H9 (cell line): ENCODE measurements at regions not wholly inside any gene's neighbourhood (a gene's known extent, or its start where the extent isn't known, plus 50 kb on each side); places are given as distances from the start of the nearest gene placed in this dataset.

ENCODE experiments used
- DNase-seq: peaks from one replicate; pipeline ENCODE4 v3.0.0-alpha.2; 2017
- H2AFZ ChIP-seq: one replicate; pipeline ENCODE4 v1.6.1; 2013; ENCODE audit warnings: mild to moderate bottlenecking, low read length, control low read depth, moderate library complexity
- H2AK5ac ChIP-seq: 2 replicates; pipeline ENCODE4 v1.6.1; 2013; ENCODE audit warnings: low read length, control low read depth, mixed read lengths; ENCODE audit not compliant: insufficient read length
- H2BK120ac ChIP-seq: one replicate; pipeline ENCODE4 v1.6.1; 2013; ENCODE audit warnings: low read depth, mild to moderate bottlenecking, low read length, control low read depth, inconsistent platforms; ENCODE audit not compliant: poor library complexity, severe bottlenecking
- H2BK12ac ChIP-seq: 2 replicates; pipeline ENCODE4 v1.6.1; 2013; ENCODE audit warnings: low read length, control low read depth, mixed read lengths, low read depth; ENCODE audit not compliant: insufficient read length
- H2BK15ac ChIP-seq: 2 replicates; pipeline ENCODE4 v1.6.1; 2013; ENCODE audit warnings: low read depth, low read length, control low read depth
- H2BK20ac ChIP-seq: one replicate; pipeline ENCODE4 v1.6.1; 2013; ENCODE audit warnings: low read depth, mild to moderate bottlenecking, low read length, control low read depth, inconsistent platforms; ENCODE audit not compliant: poor library complexity, severe bottlenecking
- H2BK5ac ChIP-seq: 2 replicates; pipeline ENCODE4 v1.6.1; 2013; ENCODE audit warnings: low read length, control low read depth, mixed read lengths; ENCODE audit not compliant: insufficient read length
- H3K14ac ChIP-seq: 2 replicates; pipeline ENCODE4 v1.6.1; 2013; ENCODE audit warnings: low read length, control low read depth; ENCODE audit not compliant: insufficient read depth
- H3K18ac ChIP-seq: 2 replicates; pipeline ENCODE4 v1.6.1; 2013; ENCODE audit warnings: low read depth, mild to moderate bottlenecking, mixed read lengths, low read length, control low read depth; ENCODE audit not compliant: insufficient read length
- H3K23ac ChIP-seq: 2 replicates; pipeline ENCODE4 v1.6.1; 2013; ENCODE audit warnings: low read length, control low read depth, mixed read lengths, low read depth; ENCODE audit not compliant: insufficient read length
- H3K23me2 ChIP-seq: 2 replicates; pipeline ENCODE4 v1.6.1; 2013; ENCODE audit warnings: low read depth, mild to moderate bottlenecking, mixed read lengths, low read length, control low read depth; ENCODE audit not compliant: insufficient read length, poor library complexity, severe bottlenecking
- H3K27ac ChIP-seq: 2 replicates; pipeline ENCODE4 v1.5.1; 2013; ENCODE audit warnings: low read length, control low read depth, mixed read lengths, low read depth; ENCODE audit not compliant: insufficient read length
- H3K27me3 ChIP-seq: 2 replicates; pipeline ENCODE4 v1.6.1; 2013; ENCODE audit warnings: low read length, control low read depth, inconsistent platforms; ENCODE audit not compliant: insufficient read depth
- H3K4ac ChIP-seq: 2 replicates; pipeline ENCODE4 v1.6.1; 2013; ENCODE audit warnings: low read depth, mild to moderate bottlenecking, control low read depth, inconsistent platforms, low read length, moderate library complexity
- H3K4me1 ChIP-seq: 2 replicates; pipeline ENCODE4 v1.6.1; 2013; ENCODE audit warnings: low read length, control low read depth, inconsistent platforms; ENCODE audit not compliant: insufficient read depth
- H3K4me2 ChIP-seq: 2 replicates; pipeline ENCODE4 v1.6.1; 2013; ENCODE audit warnings: low read length, control low read depth, mixed read lengths; ENCODE audit not compliant: insufficient read length, insufficient read depth
- H3K56ac ChIP-seq: 2 replicates; pipeline ENCODE4 v1.6.1; 2013; ENCODE audit warnings: low read depth, mild to moderate bottlenecking, mixed read lengths, low read length, control low read depth; ENCODE audit not compliant: insufficient read length
- H3K79me1 ChIP-seq: 2 replicates; pipeline ENCODE4 v1.6.1; 2013; ENCODE audit warnings: low read depth, mild to moderate bottlenecking, moderate library complexity, low read length, control low read depth, inconsistent platforms; ENCODE audit not compliant: insufficient read depth, poor library complexity, severe bottlenecking
- H3K79me2 ChIP-seq: 2 replicates; pipeline ENCODE4 v1.6.1; 2013; ENCODE audit warnings: low read length, control low read depth, inconsistent platforms; ENCODE audit not compliant: insufficient read depth
- H3K9ac ChIP-seq: 2 replicates; pipeline ENCODE4 v1.6.1; 2013; ENCODE audit warnings: low read length, control low read depth, mixed read lengths; ENCODE audit not compliant: insufficient read length; ENCODE audit errors: extremely low read depth
- H3K9me3 ChIP-seq: one replicate; pipeline ENCODE4 v1.6.1; 2013; ENCODE audit warnings: low read depth, low read length, inconsistent platforms; ENCODE audit not compliant: control insufficient read depth
- H3T11ph ChIP-seq: one replicate; pipeline ENCODE4 v1.6.1; 2013; ENCODE audit warnings: mild to moderate bottlenecking, low read length, control low read depth, inconsistent platforms
- H4K20me1 ChIP-seq: one replicate; pipeline ENCODE4 v1.6.1; 2013; ENCODE audit not compliant: control insufficient read depth, insufficient read length, insufficient read depth
- H4K5ac ChIP-seq: 2 replicates; pipeline ENCODE4 v1.6.1; 2013; ENCODE audit warnings: low read depth, mild to moderate bottlenecking, mixed read lengths, low read length, control low read depth; ENCODE audit not compliant: insufficient read length
- H4K8ac ChIP-seq: replicated peaks from 2 replicates; pipeline ENCODE4 v1.6.1; 2013; ENCODE audit warnings: low read length, control low read depth, mixed read lengths, low read depth; ENCODE audit not compliant: insufficient read length
- H4K91ac ChIP-seq: 2 replicates; pipeline ENCODE4 v1.6.1; 2013; ENCODE audit warnings: low read depth, mild to moderate bottlenecking, moderate library complexity, mixed read lengths, low read length, control low read depth; ENCODE audit not compliant: insufficient read length
- H3K27ac Mint-ChIP-seq, 3 experiments: 2 replicates in 2 of 3; 3 replicates in 1 of 3; pipeline ENCODE4 v1.8.0; 2020 to 2021; ENCODE audit warnings: mixed read lengths in 3 of 3, mild to moderate bottlenecking in 1 of 3, moderate library complexity in 1 of 3
- H3K27me3 Mint-ChIP-seq: 2 replicates; pipeline ENCODE4 v1.8.0; 2021; ENCODE audit warnings: low read depth, mild to moderate bottlenecking, moderate library complexity, mixed read lengths
- H3K36me3 Mint-ChIP-seq, 3 experiments: 2 replicates in 2 of 3; 3 replicates in 1 of 3; pipeline ENCODE4 v1.8.0; 2020 to 2021; ENCODE audit warnings: low read depth in 3 of 3, mixed read lengths in 3 of 3; ENCODE audit not compliant: insufficient read depth in 1 of 3
- H3K4me1 Mint-ChIP-seq, 2 experiments: 2 replicates each; pipeline ENCODE4 v1.8.0; 2020; ENCODE audit warnings: mixed read lengths in 2 of 2
- H3K4me3 Mint-ChIP-seq, 2 experiments: 2 replicates in 1 of 2; 3 replicates in 1 of 2; pipeline ENCODE4 v1.8.0; 2020 to 2021; ENCODE audit warnings: mild to moderate bottlenecking in 2 of 2, mixed read lengths in 2 of 2, moderate library complexity in 1 of 2
- H3K9me3 Mint-ChIP-seq, 2 experiments: 2 replicates in 1 of 2; 3 replicates in 1 of 2; pipeline ENCODE4 v1.8.0; 2020; ENCODE audit warnings: mild to moderate bottlenecking in 2 of 2, mixed read lengths in 2 of 2, moderate library complexity in 1 of 2
- WGBS: extraction: QIAGEN DNeasy Blood & Tissue Kit; methylation state at CpG from one replicate; pipeline ENCODE4 v1.1.7; 2013; ENCODE audit warnings: missing lambda C conversion rate, low lambda C conversion rate, mixed read lengths; ENCODE audit not compliant: insufficient read length; ENCODE audit errors: extremely low coverage; 5-methylcytosine and 5-hydroxymethylcytosine counted together
- TF ChIP-seq, protein P1 (sequence below): fragments of 200-600 bp; sonication (generic); conservative IDR thresholded peaks from 3 replicates; pipeline ENCODE4 v1.8.0; 2021; ENCODE audit warnings: antibody characterized with exemption, mild to moderate bottlenecking

DNA sequence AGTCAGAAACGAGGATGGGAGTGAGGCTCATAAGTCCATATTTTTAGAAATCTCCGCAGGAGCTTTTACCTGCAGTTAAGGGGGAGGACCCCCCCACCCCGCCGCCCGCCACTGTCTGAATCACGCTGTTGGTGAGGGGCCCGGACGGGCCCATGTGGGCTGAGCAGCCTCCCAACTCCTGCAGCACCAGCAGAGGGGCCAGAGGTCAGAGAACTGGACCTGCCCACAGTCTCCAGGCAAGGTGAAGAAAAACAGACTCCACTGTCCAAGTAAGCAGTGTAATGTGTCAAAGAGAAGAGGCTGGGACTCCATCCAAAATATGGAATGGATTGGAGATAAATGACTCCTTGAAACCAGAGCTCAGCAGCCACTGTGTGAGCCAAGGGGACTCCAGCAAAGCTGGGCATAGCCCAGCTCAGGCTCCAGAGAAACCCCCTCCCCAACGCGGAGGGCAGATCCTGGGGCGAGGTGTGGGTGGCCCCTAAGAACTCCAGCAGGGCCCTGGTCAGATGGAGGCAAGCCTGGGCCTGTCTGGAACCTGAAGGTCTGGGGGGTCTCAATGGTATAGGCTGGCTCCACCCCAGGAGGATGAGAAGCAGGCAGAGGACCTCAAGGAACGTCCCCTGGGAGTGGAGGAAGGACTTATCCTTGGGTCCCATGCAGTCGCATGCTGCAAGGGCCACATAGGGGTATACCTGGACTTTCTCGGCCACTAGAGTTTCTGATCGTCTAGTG is 128.5 kb upstream of the TNS3 start:
- H3K79me1 ChIP-seq: no peaks in the 10 kb centered on the region
- no peak overlapping the region for H3K27ac ChIP-seq
- no peak overlapping the region for H3K23ac ChIP-seq
- H2BK5ac ChIP-seq: no peak overlapping the region
- H3K23me2 ChIP-seq: no peaks in the 10 kb centered on the region
- H3K9me3 ChIP-seq: no peaks in the 10 kb centered on the region
- TF ChIP-seq, protein P1, sequence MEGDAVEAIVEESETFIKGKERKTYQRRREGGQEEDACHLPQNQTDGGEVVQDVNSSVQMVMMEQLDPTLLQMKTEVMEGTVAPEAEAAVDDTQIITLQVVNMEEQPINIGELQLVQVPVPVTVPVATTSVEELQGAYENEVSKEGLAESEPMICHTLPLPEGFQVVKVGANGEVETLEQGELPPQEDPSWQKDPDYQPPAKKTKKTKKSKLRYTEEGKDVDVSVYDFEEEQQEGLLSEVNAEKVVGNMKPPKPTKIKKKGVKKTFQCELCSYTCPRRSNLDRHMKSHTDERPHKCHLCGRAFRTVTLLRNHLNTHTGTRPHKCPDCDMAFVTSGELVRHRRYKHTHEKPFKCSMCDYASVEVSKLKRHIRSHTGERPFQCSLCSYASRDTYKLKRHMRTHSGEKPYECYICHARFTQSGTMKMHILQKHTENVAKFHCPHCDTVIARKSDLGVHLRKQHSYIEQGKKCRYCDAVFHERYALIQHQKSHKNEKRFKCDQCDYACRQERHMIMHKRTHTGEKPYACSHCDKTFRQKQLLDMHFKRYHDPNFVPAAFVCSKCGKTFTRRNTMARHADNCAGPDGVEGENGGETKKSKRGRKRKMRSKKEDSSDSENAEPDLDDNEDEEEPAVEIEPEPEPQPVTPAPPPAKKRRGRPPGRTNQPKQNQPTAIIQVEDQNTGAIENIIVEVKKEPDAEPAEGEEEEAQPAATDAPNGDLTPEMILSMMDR: no peak
- Mint-ChIP-seq H3K27me3 (no peaks in the 10 kb centered on the region; the same call in 1 of the 2 replicates), H3K9me3 (no peaks in the 10 kb centered on the region; a peak in 1 of 5 replicates), H3K27ac (no peak overlapping the region), H3K4me1 (no peaks in the 10 kb centered on the region), H3K4me3 (no peak overlapping the region), H3K36me3 (no peaks in the 10 kb centered on the region)
- H4K20me1 ChIP-seq: no peaks in the 10 kb centered on the region
- no peak overlapping the region for H2AFZ ChIP-seq
- no peak overlapping the region for H4K5ac ChIP-seq
- no peak overlapping the region for H3K56ac ChIP-seq
- H3K4me2 ChIP-seq: no peak overlapping the region
- no peak overlapping the region for H4K91ac ChIP-seq
- no peak overlapping the region for H2BK120ac ChIP-seq
- H2BK15ac ChIP-seq: no peak overlapping the region
- no peaks in the 10 kb centered on the region for H3K27me3 ChIP-seq
- no peak overlapping the region for H3K18ac ChIP-seq
- H2BK20ac ChIP-seq: no peak overlapping the region
- H3K4me1 ChIP-seq: no peaks in the 10 kb centered on the region
- DNase-seq: no peak
- no peak overlapping the region for H4K8ac ChIP-seq
- no peak overlapping the region for H3T11ph ChIP-seq
- no peaks in the 10 kb centered on the region for H3K79me2 ChIP-seq
- H2BK12ac ChIP-seq: no peak overlapping the region
- H3K14ac ChIP-seq: no peak overlapping the region
- no peak overlapping the region for H3K4ac ChIP-seq
- WGBS: no CpG with 5 or more reads among the region's 15 CpGs
- no peak overlapping the region for H2AK5ac ChIP-seq
- no peak overlapping the region for H3K9ac ChIP-seq
